Left lung (tissue), 4 donors: ENCODE measurements at regions not wholly inside any gene's neighbourhood (a gene's known extent, or its start where the extent isn't known, plus 50 kb on each side); places are given as distances from the start of the nearest gene placed in this dataset.
A peak's percentile ranks its signal among the peaks of the same experiment; 100 is the strongest.

Experiments
- ATAC-seq: fragments of 200-7000 bp; cut with Tn5 transposase; one replicate; pipeline ENCODE4 v1.9.1; 2020; ENCODE audit warnings: moderate library complexity
- DNase-seq, 4 donors: peaks; one replicate each; pipeline ENCODE4 v3.0.0-alpha.2; 2013 to 2020
- H3K27ac ChIP-seq, 2 donors: fragments of 200-600 bp; sonication (generic) in 1 of 2; one replicate each; pipeline versions ENCODE4 v1.5.0 to v1.8.0; 2020 to 2021
- H3K27me3 ChIP-seq, 2 donors: fragments of 200-600 bp; sonication (generic) in 1 of 2; one replicate each; pipeline versions ENCODE4 v1.5.0 to v1.8.0; 2020 to 2021
- H3K36me3 ChIP-seq, 2 donors: fragments of 200-600 bp; sonication (generic) in 1 of 2; one replicate each; pipeline versions ENCODE4 v1.5.0 to v1.8.0; 2020 to 2021
- H3K4me1 ChIP-seq, 2 donors: fragments of 200-600 bp; one replicate each; pipeline ENCODE4 v1.8.0; 2021
- H3K4me3 ChIP-seq, 2 donors: fragments of 200-600 bp; sonication (generic) in 1 of 2; one replicate each; pipeline versions ENCODE4 v1.5.0 to v1.8.0; 2020 to 2021; ENCODE audit warnings: mild to moderate bottlenecking in 1 of 2
- H3K9me3 ChIP-seq, 2 donors: fragments of 200-600 bp; sonication (generic) in 1 of 2; one replicate each; pipeline versions ENCODE4 v1.5.0 to v1.8.0; 2020 to 2021
- CTCF ChIP-seq, 2 donors: fragments of 200-600 bp; sonication (generic) in 1 of 2; IDR thresholded peaks; one replicate each; pipeline versions ENCODE4 v1.5.0 to v1.8.0; 2021; ENCODE audit warnings: antibody characterized with exemption in 2 of 2
- intact Hi-C, 2 donors: fragments of 100-400 bp; cut with DNase I; formaldehyde crosslinking; loops; one replicate each; pipeline versions ENCODE4 v1.11.2 to v1.14.2; 2022
- donor health status: DM: no; HTN: yes; CAD: no.
- donor health status: DM: no; HTN: no; CAD: no.

- Histone ChIP-seq H3K9me3 (no peaks in the 10 kb centered on the region), H3K27ac (no peak overlapping the region), H3K4me1 (no peaks in the 10 kb centered on the region), H3K27me3 (no peaks in the 10 kb centered on the region), H3K4me3 (no peak overlapping the region), H3K36me3 (no peaks in the 10 kb centered on the region)
- no peak for TF ChIP-seq CTCF (IDR thresholded peaks at IDR 0.05)
- intact Hi-C loops, result no loop called here
- DNase-seq (no peak), ATAC-seq (no peak)
Observed at GRCh38 chr11:25597696-25598095, 734.2 kb upstream of the ANO3 start.

- intact Hi-C loops, result no loop called here
Observed at GRCh38 chr11:25602149-25602548, 729.8 kb upstream of the ANO3 start.

GRCh38 chr11:25602959-25603358, 729.0 kb upstream of the ANO3 start:
- TF ChIP-seq CTCF (IDR thresholded peaks at IDR 0.05), result no peak
- no peak overlapping the region for H3K27ac ChIP-seq
- H3K36me3 ChIP-seq, result no peaks in the 10 kb centered on the region
- H3K4me3 ChIP-seq, result no peak overlapping the region
- DNase-seq (no peak), ATAC-seq (no peak)
- no peaks in the 10 kb centered on the region for H3K4me1 ChIP-seq
- peaks cover 0 to 10% of the 10 kb centered on the region in 2 donors for H3K9me3 ChIP-seq
- intact Hi-C loops, result no loop called here
- no peaks in the 10 kb centered on the region for H3K27me3 ChIP-seq

More at GRCh38 chr11:25602149-25602548, 729.8 kb upstream of the ANO3 start:
- no peaks in the 10 kb centered on the region for H3K4me1 ChIP-seq
- H3K27ac ChIP-seq, result no peak overlapping the region
- no peaks in the 10 kb centered on the region for H3K27me3 ChIP-seq
- H3K9me3 ChIP-seq, result peaks cover 0 to 9% of the 10 kb centered on the region in 2 donors
- no peak for ATAC-seq
- H3K4me3 ChIP-seq, result no peak overlapping the region
- no peaks in the 10 kb centered on the region for H3K36me3 ChIP-seq
- no peak for DNase-seq
- no peak for TF ChIP-seq CTCF (IDR thresholded peaks at IDR 0.05)

- Histone ChIP-seq H3K9me3 (peaks cover 0 to 12% of the 10 kb centered on the region in 2 donors), H3K27ac (no peak overlapping the region), H3K4me1 (no peaks in the 10 kb centered on the region), H3K36me3 (no peaks in the 10 kb centered on the region), H3K27me3 (no peaks in the 10 kb centered on the region), H3K4me3 (no peak overlapping the region)
- intact Hi-C loops, result no loop called here
- no peak for TF ChIP-seq CTCF (IDR thresholded peaks at IDR 0.05)
- DNase-seq (no peak), ATAC-seq (no peak)
Observed at GRCh38 chr11:25612806-25613205, 719.1 kb upstream of the ANO3 start.

DNA sequence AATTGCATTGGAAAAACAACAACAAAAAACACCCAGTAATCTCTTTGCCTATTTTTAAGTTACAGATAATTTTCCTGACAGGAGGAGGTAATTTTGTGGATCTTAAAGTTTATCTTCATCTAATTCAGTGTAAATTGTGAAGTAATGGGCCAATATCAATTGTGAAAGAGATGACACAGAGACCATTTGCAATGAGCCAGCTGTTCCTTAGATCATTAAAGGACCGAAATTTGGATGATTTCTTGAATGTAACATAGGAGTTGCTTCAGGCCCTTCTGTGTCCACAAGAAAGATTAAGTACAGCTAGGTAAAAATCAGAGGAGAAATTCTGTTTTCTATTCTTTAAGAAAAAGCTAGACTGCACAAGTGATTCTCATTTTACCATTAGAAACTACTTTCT, 718.5 kb upstream of the ANO3 start:
- Histone ChIP-seq H3K36me3 (no peaks in the 10 kb centered on the region), H3K4me1 (no peaks in the 10 kb centered on the region), H3K9me3 (peaks cover 0 to 12% of the 10 kb centered on the region in 2 donors), H3K27me3 (no peaks in the 10 kb centered on the region), H3K27ac (no peak overlapping the region), H3K4me3 (no peak overlapping the region)
- DNase-seq (peak in 2 of 4 donors; percentile 23 to 24), ATAC-seq (no peak)
- intact Hi-C loops, result no loop called here
- no peak for TF ChIP-seq CTCF (IDR thresholded peaks at IDR 0.05)
